Prostate gland (tissue), 2 donors: ENCODE measurements at regions not wholly inside any gene's neighbourhood (a gene's known extent, or its start where the extent isn't known, plus 50 kb on each side); places are given as distances from the start of the nearest gene placed in this dataset.
"Not testable (repeated sequence)": the region's sequence is repeated elsewhere in the genome, so short reads cannot be mapped to it uniquely, and the experiment has no call there.

Experiments used
- DNase-seq: peaks from one replicate; pipeline ENCODE4 v3.0.0-alpha.2; 2019; ENCODE audit warnings: low spot score
- H3K27ac ChIP-seq, 2 donors: fragments of 200-600 bp; sonication (generic); 2 replicates each; pipeline ENCODE4 v1.5.1; 2017 to 2019
- H3K27me3 ChIP-seq: fragments of 200-600 bp; sonication (generic); replicated peaks from 2 replicates; pipeline ENCODE4 v1.5.1; 2019; ENCODE audit not compliant: insufficient read depth
- H3K36me3 ChIP-seq, 2 donors: fragments of 200-600 bp; sonication (generic); 1 replicate in 1 of 2; 2 replicates in 1 of 2; pipeline versions ENCODE4 v1.5.1 to v1.8.1; 2017 to 2019
- H3K4me1 ChIP-seq: fragments of 200-600 bp; sonication (generic); replicated peaks from 2 replicates; pipeline ENCODE4 v1.5.1; 2019
- H3K4me3 ChIP-seq, 2 donors: fragments of 200-600 bp; sonication (generic); 2 replicates each; pipeline ENCODE4 v1.5.1; 2017 to 2019
- H3K9me3 ChIP-seq: fragments of 200-600 bp; sonication (generic); 2 replicates; pipeline ENCODE4 v1.5.1; 2017
- POLR2A ChIP-seq: fragments of 450-650 bp; IDR thresholded peaks from one replicate; pipeline ENCODE4 v1.6.1; 2016; ENCODE audit warnings: antibody characterized with exemption, mild to moderate bottlenecking
- POLR2AphosphoS5 ChIP-seq: sonication (generic); formaldehyde crosslinking; IDR thresholded peaks from one replicate; pipeline ENCODE4 v1.6.1; 2017; ENCODE audit warnings: antibody characterized with exemption
- WGBS: methylation state at CpG from one replicate; pipeline ENCODE4 v1.1.5; 2018; 5-methylcytosine and 5-hydroxymethylcytosine counted together
- intact Hi-C: fragments of 100-400 bp; cut with DNase I; formaldehyde crosslinking; loops from one replicate; pipeline ENCODE4 v1.14.2; 2022
- TF ChIP-seq, protein P1 (sequence below), 4 experiments: fragments of 200-600 bp in 2 of 4; fragments of 450-650 bp in 2 of 4; sonication (generic) in 2 of 4; IDR thresholded peaks; 1 replicate in 3 of 4; 2 replicates in 1 of 4; pipeline ENCODE4 v1.5.1; 2016 to 2019; ENCODE audit warnings: antibody characterized with exemption in 4 of 4, mild to moderate bottlenecking in 2 of 4, moderate library complexity in 2 of 4

DNA sequence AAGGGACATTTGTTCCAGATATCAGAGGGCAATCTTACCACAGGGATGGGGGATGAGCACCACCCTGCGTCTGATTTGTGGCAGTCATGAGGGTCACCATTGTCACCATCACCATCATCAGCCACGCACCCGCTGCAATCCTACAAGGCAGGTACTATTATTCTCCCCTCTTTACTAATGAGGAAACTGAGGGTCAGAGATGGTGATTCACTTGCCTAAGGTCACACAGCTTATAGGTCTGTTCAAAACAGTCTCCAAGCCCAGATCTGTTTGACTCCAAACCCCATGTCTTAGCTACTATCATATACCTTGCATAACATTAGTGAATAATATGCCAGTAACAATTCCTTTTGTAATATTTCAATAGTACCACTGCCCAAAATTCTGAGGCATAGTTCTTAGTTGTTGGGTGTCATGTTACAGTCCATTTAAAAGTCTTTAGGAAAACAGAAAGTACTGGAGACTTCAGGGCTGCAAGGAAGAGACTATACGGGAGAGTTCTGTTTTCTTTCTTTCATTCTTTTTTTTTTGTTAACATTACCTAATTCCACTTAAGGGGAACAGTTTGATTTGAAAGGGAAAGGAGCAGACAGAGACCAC, 166.4 kb downstream of the C16orf95 start:
- no peaks in the 10 kb centered on the region for H3K4me1 ChIP-seq
- TF ChIP-seq POLR2AphosphoS5, result no peak
- TF ChIP-seq POLR2A, result no peak
- TF ChIP-seq, protein P1, sequence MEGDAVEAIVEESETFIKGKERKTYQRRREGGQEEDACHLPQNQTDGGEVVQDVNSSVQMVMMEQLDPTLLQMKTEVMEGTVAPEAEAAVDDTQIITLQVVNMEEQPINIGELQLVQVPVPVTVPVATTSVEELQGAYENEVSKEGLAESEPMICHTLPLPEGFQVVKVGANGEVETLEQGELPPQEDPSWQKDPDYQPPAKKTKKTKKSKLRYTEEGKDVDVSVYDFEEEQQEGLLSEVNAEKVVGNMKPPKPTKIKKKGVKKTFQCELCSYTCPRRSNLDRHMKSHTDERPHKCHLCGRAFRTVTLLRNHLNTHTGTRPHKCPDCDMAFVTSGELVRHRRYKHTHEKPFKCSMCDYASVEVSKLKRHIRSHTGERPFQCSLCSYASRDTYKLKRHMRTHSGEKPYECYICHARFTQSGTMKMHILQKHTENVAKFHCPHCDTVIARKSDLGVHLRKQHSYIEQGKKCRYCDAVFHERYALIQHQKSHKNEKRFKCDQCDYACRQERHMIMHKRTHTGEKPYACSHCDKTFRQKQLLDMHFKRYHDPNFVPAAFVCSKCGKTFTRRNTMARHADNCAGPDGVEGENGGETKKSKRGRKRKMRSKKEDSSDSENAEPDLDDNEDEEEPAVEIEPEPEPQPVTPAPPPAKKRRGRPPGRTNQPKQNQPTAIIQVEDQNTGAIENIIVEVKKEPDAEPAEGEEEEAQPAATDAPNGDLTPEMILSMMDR (IDR thresholded peaks at IDR 0.05), result no peak

DNA sequence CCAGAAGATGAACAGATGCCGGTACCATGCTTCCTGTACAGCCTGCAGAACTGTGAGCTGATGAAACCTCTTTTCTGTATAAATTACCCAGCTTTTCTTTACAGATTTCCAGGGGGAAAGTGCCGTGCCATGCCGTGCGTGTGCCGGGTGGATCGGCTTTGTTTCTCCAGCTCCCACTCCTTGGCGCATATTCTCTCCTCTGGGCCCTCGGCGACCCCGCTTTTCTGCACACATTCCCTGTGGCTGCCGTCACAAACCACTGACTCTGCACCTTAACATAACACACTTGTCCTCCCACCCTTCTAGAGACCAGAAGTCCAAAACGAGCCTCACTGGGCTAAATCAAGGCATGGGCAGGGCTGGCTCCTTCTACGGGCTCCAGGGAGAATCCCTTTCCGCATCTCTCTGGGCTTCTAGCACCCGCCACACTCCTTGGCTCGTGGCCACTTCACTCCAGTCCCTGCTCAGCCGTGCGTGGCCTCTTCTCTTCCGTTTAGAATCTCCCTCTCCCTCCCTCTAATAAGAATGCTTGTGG, 164.9 kb downstream of the C16orf95 start:
- TF ChIP-seq POLR2A (no peak), POLR2AphosphoS5 (no peak)
- TF ChIP-seq, protein P1 (IDR thresholded peaks at IDR 0.05), result no peak
- WGBS, result 92% methylated on average over 19 of the region's 19 CpGs
- intact Hi-C loops, result no loop called here
- Histone ChIP-seq H3K27ac (no peak overlapping the region), H3K4me3 (no peak overlapping the region), H3K27me3 (no peaks in the 10 kb centered on the region), H3K36me3 (no peaks in the 10 kb centered on the region), H3K9me3 (no peaks in the 10 kb centered on the region), H3K4me1 (no peaks in the 10 kb centered on the region)
- no peak for DNase-seq

More for the DNA sequence above, 166.4 kb downstream of the C16orf95 start:
- no peak overlapping the region for H3K27ac ChIP-seq
- no peaks in the 10 kb centered on the region for H3K27me3 ChIP-seq
- no peak overlapping the region for H3K4me3 ChIP-seq
- WGBS, result 66% methylated on average over 4 of the region's 4 CpGs
- intact Hi-C loops, result no loop called here
- no peaks in the 10 kb centered on the region for H3K9me3 ChIP-seq
- DNase-seq, result no peak
- H3K36me3 ChIP-seq, result no peaks in the 10 kb centered on the region

DNA sequence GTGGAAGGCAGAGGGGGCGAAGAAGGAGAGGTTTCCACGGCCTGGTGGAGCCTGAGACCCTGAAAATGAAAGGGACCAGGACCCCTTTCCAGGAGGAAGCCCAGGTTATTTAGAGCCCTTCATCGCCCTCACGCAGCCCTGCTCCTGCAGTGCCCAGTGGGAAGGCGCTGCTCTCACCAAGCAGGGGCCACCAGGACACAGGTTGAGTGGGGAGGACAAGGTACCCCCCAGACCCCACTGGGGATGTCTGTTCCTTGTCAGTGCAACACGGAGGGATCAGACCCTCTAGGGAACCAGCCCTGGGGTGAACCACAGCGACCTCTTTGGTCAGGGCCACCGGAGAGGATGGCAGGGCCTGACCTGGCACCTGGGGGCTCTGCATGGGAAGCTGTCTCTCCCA, 163.9 kb downstream of the C16orf95 start:
- intact Hi-C loops, result no loop called here
- Histone ChIP-seq H3K9me3 (no peaks in the 10 kb centered on the region), H3K4me1 (no peaks in the 10 kb centered on the region), H3K36me3 (no peaks in the 10 kb centered on the region), H3K27ac (no peak overlapping the region), H3K4me3 (no peak overlapping the region), H3K27me3 (no peaks in the 10 kb centered on the region)
- TF ChIP-seq POLR2AphosphoS5 (no peak), POLR2A (no peak)
- TF ChIP-seq, protein P1 (IDR thresholded peaks at IDR 0.05), result no peak
- DNase-seq, result no peak
- 94% methylated on average over 8 of the region's 8 CpGs for WGBS

DNA sequence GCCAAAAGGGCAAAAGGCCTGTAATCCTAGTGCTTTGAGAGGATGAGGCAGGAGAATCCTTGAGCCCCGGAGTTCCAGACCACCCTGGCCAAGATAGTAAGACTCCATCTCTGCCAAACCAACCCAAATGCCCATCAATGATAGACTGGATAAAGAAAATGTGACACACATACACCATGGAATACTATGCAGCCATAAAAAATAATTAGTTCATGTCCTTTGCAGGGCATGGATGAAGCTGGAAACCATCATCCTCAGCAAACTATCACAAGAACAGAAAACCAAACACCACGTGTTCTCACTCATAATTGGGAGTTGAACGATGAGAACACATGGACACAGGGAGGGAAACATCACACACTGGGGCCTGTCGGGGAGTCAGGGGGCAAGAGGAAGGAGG, 161.9 kb downstream of the C16orf95 start:
- H3K27ac ChIP-seq, H3K36me3 ChIP-seq, H3K9me3 ChIP-seq, H3K4me1 ChIP-seq, intact Hi-C loops, H3K4me3 ChIP-seq, DNase-seq, H3K27me3 ChIP-seq: not testable (repeated sequence)
- WGBS, result 89% methylated on average over 4 of the region's 4 CpGs

DNA sequence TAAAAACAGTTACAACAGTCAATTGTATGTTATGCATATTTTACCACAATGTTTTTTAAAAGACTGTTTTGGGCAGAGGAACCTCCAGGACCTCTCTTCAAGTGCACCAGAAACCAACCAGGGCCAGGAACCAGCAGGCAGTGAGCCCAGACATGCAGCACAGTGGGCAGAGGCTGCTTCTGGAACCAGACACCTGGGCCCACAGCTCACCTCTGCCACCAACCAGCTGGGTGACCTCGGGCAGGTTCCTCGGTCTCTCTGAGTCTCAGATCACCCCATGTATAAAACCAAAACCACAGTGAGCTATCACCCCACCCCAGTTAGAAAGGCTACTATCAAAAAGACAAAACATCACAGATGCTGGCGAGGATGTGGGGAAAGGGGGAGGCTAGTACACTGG, 161.0 kb downstream of the C16orf95 start:
- TF ChIP-seq, protein P1 (IDR thresholded peaks at IDR 0.05), result no peak
- TF ChIP-seq POLR2AphosphoS5 (no peak), POLR2A (no peak)
- no peaks in the 10 kb centered on the region for H3K36me3 ChIP-seq
- DNase-seq, result no peak
- intact Hi-C loops, result no loop called here
- no peak overlapping the region for H3K4me3 ChIP-seq
- 89% methylated on average over 3 of the region's 3 CpGs for WGBS
- H3K27ac ChIP-seq, result no peak overlapping the region
- H3K9me3 ChIP-seq, result no peaks in the 10 kb centered on the region
- H3K27me3 ChIP-seq, result no peaks in the 10 kb centered on the region
- H3K4me1 ChIP-seq, result no peaks in the 10 kb centered on the region
